GM23248 (cell line): ENCODE measurements at regions not wholly inside any gene's neighbourhood (a gene's known extent, or its start where the extent isn't known, plus 50 kb on each side); places are given as distances from the start of the nearest gene placed in this dataset.

ENCODE experiments used
- DNase-seq: peaks from one replicate; pipeline ENCODE4 v3.0.0-alpha.2; 2015
- H2AFZ ChIP-seq: fragments of 200-600 bp; sonication (generic); 2 replicates; pipeline ENCODE4 v1.6.1; 2016; ENCODE audit warnings: antibody characterized with exemption
- H3F3A ChIP-seq: fragments of 200-600 bp; sonication (generic); 2 replicates; pipeline ENCODE4 v1.6.1; 2016; ENCODE audit warnings: mild to moderate bottlenecking, antibody characterized with exemption, mixed run types; ENCODE audit not compliant: insufficient read depth
- H3K27ac ChIP-seq: fragments of 200-600 bp; sonication (generic); 2 replicates; pipeline ENCODE4 v1.5.1; 2016; ENCODE audit warnings: mild to moderate bottlenecking
- H3K27me3 ChIP-seq: fragments of 200-600 bp; sonication (generic); replicated peaks from 2 replicates; pipeline ENCODE4 v1.6.1; 2016; ENCODE audit warnings: mild to moderate bottlenecking; ENCODE audit not compliant: insufficient read depth
- H3K36me3 ChIP-seq: fragments of 200-600 bp; sonication (generic); 2 replicates; pipeline ENCODE4 v1.6.1; 2016; ENCODE audit warnings: low read depth, mild to moderate bottlenecking
- H3K4me1 ChIP-seq: fragments of 200-600 bp; sonication (generic); 2 replicates; pipeline ENCODE4 v1.6.1; 2016; ENCODE audit warnings: mild to moderate bottlenecking; ENCODE audit not compliant: insufficient read depth
- H3K4me2 ChIP-seq: fragments of 200-600 bp; sonication (generic); one replicate; pipeline ENCODE4 v1.6.1; 2016; ENCODE audit warnings: mild to moderate bottlenecking; ENCODE audit not compliant: unreplicated experiment
- H3K4me3 ChIP-seq: fragments of 200-600 bp; sonication (generic); 2 replicates; pipeline ENCODE4 v1.5.1; 2016; ENCODE audit warnings: mild to moderate bottlenecking
- H3K79me2 ChIP-seq: fragments of 200-600 bp; sonication (generic); 2 replicates; pipeline ENCODE4 v1.6.1; 2016; ENCODE audit warnings: mild to moderate bottlenecking; ENCODE audit not compliant: insufficient read depth
- H3K9ac ChIP-seq: fragments of 200-600 bp; sonication (generic); 2 replicates; pipeline ENCODE4 v1.6.1; 2016; ENCODE audit warnings: mild to moderate bottlenecking
- H3K9me2 ChIP-seq: fragments of 200-600 bp; sonication (generic); 2 replicates; pipeline ENCODE4 v1.6.1; 2016; ENCODE audit warnings: mixed run types, mild to moderate bottlenecking, moderate library complexity; ENCODE audit not compliant: insufficient read depth
- H3K9me3 ChIP-seq: fragments of 200-600 bp; sonication (generic); one replicate; pipeline ENCODE4 v1.6.1; 2017; ENCODE audit warnings: low read depth
- H4K20me1 ChIP-seq: fragments of 200-600 bp; sonication (generic); 2 replicates; pipeline ENCODE4 v1.6.0; 2016; ENCODE audit not compliant: insufficient read depth
- EZH2 ChIP-seq: fragments of 200-600 bp; sonication (generic); IDR thresholded peaks from 2 replicates; pipeline ENCODE4 v1.6.1; 2018; ENCODE audit warnings: antibody characterized with exemption, mild to moderate bottlenecking; ENCODE audit not compliant: insufficient read depth, poor library complexity, severe bottlenecking
- EZH2phosphoT487 ChIP-seq: fragments of 200-600 bp; sonication (generic); IDR thresholded peaks from 2 replicates; pipeline ENCODE4 v1.6.1; 2018; ENCODE audit warnings: antibody characterized with exemption, moderate library complexity, mild to moderate bottlenecking, low read depth; ENCODE audit not compliant: insufficient read depth
- WGBS, 2 experiments: methylation state at CpG; one replicate each; pipeline ENCODE4 v1.1.6; 2015 to 2017; ENCODE audit warnings: low lambda C conversion rate in 2 of 2, low coverage in 1 of 2; ENCODE audit errors: missing lambda C conversion rate in 2 of 2; 5-methylcytosine and 5-hydroxymethylcytosine counted together
- in situ Hi-C: fragments of 300-500 bp; cut with MboI; formaldehyde crosslinking; loops from 2 replicates; pipeline ENCODE4 v1.15.0; 2020

DNA sequence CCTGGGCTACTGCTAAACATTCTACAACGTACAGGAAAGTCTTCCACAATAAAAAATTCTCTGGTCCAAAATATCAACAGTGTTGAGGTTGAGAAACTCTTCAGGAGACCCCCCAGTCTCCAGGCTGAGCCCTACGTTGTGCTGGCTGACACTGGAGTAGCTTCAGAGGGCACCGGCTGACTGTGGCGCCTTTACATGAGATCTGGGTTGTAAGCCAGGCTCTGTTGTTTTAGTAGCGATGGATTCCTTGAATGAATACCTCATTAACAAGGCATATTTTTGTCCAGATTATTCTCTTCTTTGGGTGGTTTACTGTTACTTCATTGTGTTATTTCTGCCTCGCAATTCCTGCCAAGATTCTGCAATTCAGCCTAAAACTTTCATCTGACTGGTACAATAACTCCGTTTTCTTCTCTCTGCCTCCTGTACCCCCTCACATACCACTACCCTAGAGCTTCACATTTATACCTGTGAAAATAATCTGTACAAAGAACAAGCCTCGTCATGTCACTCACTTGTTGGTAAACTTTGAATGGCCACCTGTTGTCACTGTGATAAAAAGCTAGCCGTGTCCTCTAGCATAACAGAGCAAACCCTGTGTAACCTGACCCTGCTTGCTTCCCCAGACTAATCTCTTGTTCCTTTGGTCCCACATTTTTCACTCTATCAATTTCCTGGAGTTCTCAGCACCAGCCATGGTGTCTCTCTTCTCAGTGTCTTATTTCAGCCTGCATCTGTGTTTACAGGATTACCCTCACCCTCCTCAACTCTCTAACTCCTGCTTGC lies 1476.1 kb upstream of the TENM3 start:
- no peak for DNase-seq
- no peaks in the 10 kb centered on the region for H3K27me3 ChIP-seq
- no peak overlapping the region for H3K4me3 ChIP-seq
- H2AFZ ChIP-seq, result no peak overlapping the region
- H3K79me2 ChIP-seq, result no peaks in the 10 kb centered on the region
- no peaks in the 10 kb centered on the region for H3K36me3 ChIP-seq
- no peaks in the 10 kb centered on the region for H3K9me3 ChIP-seq
- H3K4me2 ChIP-seq, result no peak overlapping the region
- H3K27ac ChIP-seq, result no peak overlapping the region
- H3K9me2 ChIP-seq, result no peaks in the 10 kb centered on the region
- no peak for TF ChIP-seq EZH2phosphoT487
- no peak for TF ChIP-seq EZH2
- no peaks in the 10 kb centered on the region for H3F3A ChIP-seq
- no peak overlapping the region for H3K9ac ChIP-seq
- no peaks in the 10 kb centered on the region for H3K4me1 ChIP-seq
- H4K20me1 ChIP-seq, result no peaks in the 10 kb centered on the region
- WGBS, 2 experiments, result 23 to 28% methylated on average over 9 of the region's 9 CpGs
- in situ Hi-C loops, result no loop called here

DNA sequence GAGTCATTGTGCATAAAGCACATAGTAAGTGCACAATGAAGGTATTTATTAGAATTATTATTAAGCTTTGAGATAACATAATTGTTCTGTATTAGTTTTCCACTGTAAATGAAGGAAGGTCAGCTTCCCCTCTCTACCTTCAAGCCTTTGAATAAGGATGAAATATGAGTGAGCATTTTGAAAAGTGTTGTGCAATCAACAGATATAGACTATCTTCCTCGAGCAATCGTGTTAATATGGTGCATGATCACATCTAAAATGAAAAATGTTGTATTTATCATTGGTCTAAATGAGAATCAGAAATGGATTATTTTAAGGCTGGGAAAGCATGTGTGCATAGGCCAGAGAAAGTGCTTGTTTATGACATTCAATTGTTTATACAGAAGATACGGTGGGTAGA lies 1474.6 kb upstream of the TENM3 start:
- Histone ChIP-seq H3K4me2 (no peak overlapping the region), H4K20me1 (no peaks in the 10 kb centered on the region), H3F3A (no peaks in the 10 kb centered on the region), H3K4me3 (no peak overlapping the region), H3K9me3 (no peaks in the 10 kb centered on the region), H3K9ac (no peak overlapping the region), H3K27ac (no peak overlapping the region), H3K4me1 (no peaks in the 10 kb centered on the region), H3K36me3 (no peaks in the 10 kb centered on the region), H3K27me3 (no peaks in the 10 kb centered on the region), H3K79me2 (no peaks in the 10 kb centered on the region), H2AFZ (no peak overlapping the region), H3K9me2 (no peaks in the 10 kb centered on the region)
- in situ Hi-C loops, result no loop called here
- no peak for TF ChIP-seq EZH2phosphoT487
- 17 to 18% methylated on average over 3 of the region's 3 CpGs for WGBS, 2 experiments
- no peak for DNase-seq

DNA sequence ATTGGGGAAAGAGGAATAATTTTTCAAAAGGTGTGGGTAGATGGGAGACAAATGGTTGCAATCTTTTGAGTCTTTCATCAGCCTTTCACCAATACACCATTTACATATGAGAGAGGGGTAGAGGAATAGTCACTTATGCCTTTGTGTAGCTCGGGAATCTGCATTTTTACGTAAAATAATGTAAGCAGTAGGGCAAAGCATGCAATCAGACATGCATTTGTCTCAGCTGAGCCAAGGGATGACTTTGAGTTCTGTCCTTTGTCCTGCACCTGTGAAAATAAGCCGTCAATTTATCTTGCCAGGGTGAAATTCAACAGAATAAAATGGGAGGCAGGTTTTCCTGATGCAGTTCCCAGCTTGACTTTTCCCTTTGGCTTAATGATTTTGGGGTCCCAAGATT lies 1473.4 kb upstream of the TENM3 start:
- no peaks in the 10 kb centered on the region for H3K9me2 ChIP-seq

DNA sequence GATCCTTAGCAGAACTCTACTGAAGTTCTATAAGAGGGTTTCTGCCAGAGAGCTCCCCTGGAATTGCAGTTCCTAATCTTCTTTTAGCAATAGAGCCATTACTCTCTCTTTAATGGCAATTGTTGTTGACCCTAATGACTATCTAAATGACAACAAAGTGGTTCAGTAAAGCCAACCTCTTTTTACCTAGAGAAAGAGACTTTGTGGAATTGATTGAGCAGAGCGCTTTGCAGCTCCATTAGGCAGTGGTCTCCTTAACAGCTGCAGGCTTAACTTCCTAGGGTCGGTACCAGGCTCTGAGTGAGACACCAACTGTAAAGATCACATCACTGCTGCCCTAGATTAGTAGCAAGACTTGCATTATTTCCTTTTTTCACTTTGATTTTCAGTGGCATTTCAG lies 1472.9 kb upstream of the TENM3 start:
- TF ChIP-seq EZH2phosphoT487, result no peak
- TF ChIP-seq EZH2, result no peak
- no peaks in the 10 kb centered on the region for H4K20me1 ChIP-seq
- no peaks in the 10 kb centered on the region for H3K9me2 ChIP-seq
- no peaks in the 10 kb centered on the region for H3K79me2 ChIP-seq
- 9 to 20% methylated on average over 2 of the region's 2 CpGs for WGBS, 2 experiments
- H3K4me1 ChIP-seq, result no peaks in the 10 kb centered on the region
- no peak overlapping the region for H3K9ac ChIP-seq
- H2AFZ ChIP-seq, result no peak overlapping the region
- no peak overlapping the region for H3K27ac ChIP-seq
- H3F3A ChIP-seq, result no peaks in the 10 kb centered on the region
- H3K36me3 ChIP-seq, result no peaks in the 10 kb centered on the region
- no peak for DNase-seq
- no peak overlapping the region for H3K4me2 ChIP-seq
- H3K9me3 ChIP-seq, result no peaks in the 10 kb centered on the region
- no peak overlapping the region for H3K4me3 ChIP-seq
- in situ Hi-C loops, result no loop called here
- H3K27me3 ChIP-seq, result no peaks in the 10 kb centered on the region

More for the DNA sequence above, 1473.4 kb upstream of the TENM3 start:
- Histone ChIP-seq H3K79me2 (no peaks in the 10 kb centered on the region), H3K27me3 (no peaks in the 10 kb centered on the region), H3F3A (no peaks in the 10 kb centered on the region), H3K4me3 (no peak overlapping the region), H2AFZ (no peak overlapping the region), H3K9ac (no peak overlapping the region), H3K27ac (no peak overlapping the region), H4K20me1 (no peaks in the 10 kb centered on the region), H3K36me3 (no peaks in the 10 kb centered on the region), H3K4me2 (no peak overlapping the region), H3K4me1 (no peaks in the 10 kb centered on the region), H3K9me3 (no peaks in the 10 kb centered on the region)
- in situ Hi-C loops, result no loop called here
- 4 to 12% methylated on average over 3 of the region's 3 CpGs for WGBS, 2 experiments
- no peak for DNase-seq
- TF ChIP-seq EZH2phosphoT487 (no peak), EZH2 (no peak)

DNA sequence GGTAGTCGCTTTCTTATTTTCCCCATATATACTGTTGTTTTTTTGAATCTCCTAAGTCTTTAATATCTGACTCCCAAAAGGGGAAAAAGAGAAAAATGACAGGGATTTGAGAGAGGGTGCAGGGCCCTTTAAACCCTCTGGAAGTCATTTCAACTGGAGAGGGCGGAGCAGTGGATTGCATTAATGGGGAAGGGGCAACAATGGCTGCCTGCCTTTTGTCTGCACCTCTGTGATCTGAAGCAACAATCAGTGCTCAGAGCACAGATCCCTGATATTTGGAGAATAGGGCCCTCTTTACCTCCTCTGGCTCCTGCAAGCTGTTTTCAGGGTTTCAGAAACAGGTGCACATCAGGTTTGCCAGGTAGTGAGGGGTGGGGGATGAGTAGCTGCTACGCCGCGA lies 1458.3 kb upstream of the TENM3 start:
- no peaks in the 10 kb centered on the region for H3F3A ChIP-seq
- H3K27me3 ChIP-seq, result no peaks in the 10 kb centered on the region
- WGBS, 2 experiments, result 54 to 57% methylated on average over 5 of the region's 5 CpGs
- H2AFZ ChIP-seq, result no peak overlapping the region
- no peaks in the 10 kb centered on the region for H3K79me2 ChIP-seq
- in situ Hi-C loops, result no loop called here
- TF ChIP-seq EZH2phosphoT487 (no peak), EZH2 (no peak)
- H3K4me1 ChIP-seq, result no peaks in the 10 kb centered on the region
- H3K9ac ChIP-seq, result no peak overlapping the region
- no peak overlapping the region for H3K27ac ChIP-seq
- no peak overlapping the region for H3K4me2 ChIP-seq
- no peak overlapping the region for H3K4me3 ChIP-seq
- no peaks in the 10 kb centered on the region for H3K9me2 ChIP-seq
- no peaks in the 10 kb centered on the region for H3K36me3 ChIP-seq
- H4K20me1 ChIP-seq, result no peaks in the 10 kb centered on the region
- no peak for DNase-seq
- no peaks in the 10 kb centered on the region for H3K9me3 ChIP-seq
